ENCODE measurements at regions not wholly inside any gene's neighbourhood (a gene's known extent, or its start where the extent isn't known, plus 50 kb on each side); places are given as distances from the start of the nearest gene placed in this dataset.

DNA sequence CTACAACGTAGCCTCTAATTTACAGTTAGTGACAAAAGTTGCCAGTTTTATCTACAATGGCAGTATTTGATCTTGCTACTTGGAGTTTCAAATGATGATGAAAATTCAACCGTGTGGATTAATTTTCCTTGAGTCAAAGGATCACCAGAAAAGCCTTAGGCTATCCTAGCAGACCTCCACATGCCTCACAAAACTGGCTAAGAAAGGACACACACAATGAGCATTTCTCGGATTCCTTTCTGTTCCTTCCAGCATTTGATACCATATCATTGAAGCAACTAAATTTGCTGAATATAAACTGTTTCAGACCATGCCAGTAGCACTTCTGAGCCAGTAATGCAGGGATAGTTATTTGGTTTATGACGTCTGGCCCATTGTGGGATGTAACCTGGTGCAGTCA lies 587.4 kb upstream of the MDFIC2 start:
- Histone ChIP-seq H3K4me1 (ENCODE audit: control insufficient read depth, insufficient read depth, low read length) (peaks cover 1% of the 10 kb centered on the region; the same call in 1 of the 2 replicates), H3K27me3 (ENCODE audit: control insufficient read depth, insufficient read depth, low read length) (no peaks in the 10 kb centered on the region), H3K27ac (ENCODE audit: low read length) (no peak overlapping the region), H3K4me3 (ENCODE audit: low read length) (no peak overlapping the region), H3K9me3 (ENCODE audit: control insufficient read depth, insufficient read depth, low read length) (no peaks in the 10 kb centered on the region), H3K36me3 (ENCODE audit: control insufficient read depth, insufficient read depth, low read length) (no peaks in the 10 kb centered on the region)
- WGBS (ENCODE audit: insufficient coverage, insufficient read length) = no CpG with 5 or more reads among the region's 4 CpGs
- no peak for DNase-seq (ENCODE audit: low read depth, low spot score)

DNA sequence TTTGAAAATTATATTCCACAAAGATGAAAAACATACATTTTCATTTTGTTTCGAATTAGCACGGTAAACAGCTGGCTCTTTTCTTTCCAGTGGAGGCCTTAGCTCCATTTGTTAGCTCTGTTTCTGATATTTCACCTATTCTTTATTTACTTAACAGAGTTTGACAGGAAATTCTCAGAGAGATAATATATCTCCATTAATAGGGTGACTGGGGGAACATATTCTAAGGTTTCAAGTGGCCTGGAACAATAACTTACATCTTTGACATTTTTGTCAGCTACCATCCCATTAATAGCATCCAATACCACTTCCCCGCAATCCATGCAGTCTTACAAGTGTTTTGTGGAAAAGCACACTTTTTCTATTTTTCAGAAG lies 577.6 kb upstream of the MDFIC2 start:
- Histone ChIP-seq H3K4me1 (ENCODE audit: control insufficient read depth, insufficient read depth, low read length) (no peaks in the 10 kb centered on the region), H3K27me3 (ENCODE audit: control insufficient read depth, insufficient read depth, low read length) (no peaks in the 10 kb centered on the region), H3K9me3 (ENCODE audit: control insufficient read depth, insufficient read depth, low read length) (no peaks in the 10 kb centered on the region), H3K27ac (ENCODE audit: low read length) (no peak overlapping the region), H3K36me3 (ENCODE audit: control insufficient read depth, insufficient read depth, low read length) (no peaks in the 10 kb centered on the region), H3K4me3 (ENCODE audit: low read length) (no peak overlapping the region)
- DNase-seq (ENCODE audit: low read depth, low spot score) = no peak
- no CpG with 5 or more reads among the region's 3 CpGs for WGBS (ENCODE audit: insufficient coverage, insufficient read length)

DNA sequence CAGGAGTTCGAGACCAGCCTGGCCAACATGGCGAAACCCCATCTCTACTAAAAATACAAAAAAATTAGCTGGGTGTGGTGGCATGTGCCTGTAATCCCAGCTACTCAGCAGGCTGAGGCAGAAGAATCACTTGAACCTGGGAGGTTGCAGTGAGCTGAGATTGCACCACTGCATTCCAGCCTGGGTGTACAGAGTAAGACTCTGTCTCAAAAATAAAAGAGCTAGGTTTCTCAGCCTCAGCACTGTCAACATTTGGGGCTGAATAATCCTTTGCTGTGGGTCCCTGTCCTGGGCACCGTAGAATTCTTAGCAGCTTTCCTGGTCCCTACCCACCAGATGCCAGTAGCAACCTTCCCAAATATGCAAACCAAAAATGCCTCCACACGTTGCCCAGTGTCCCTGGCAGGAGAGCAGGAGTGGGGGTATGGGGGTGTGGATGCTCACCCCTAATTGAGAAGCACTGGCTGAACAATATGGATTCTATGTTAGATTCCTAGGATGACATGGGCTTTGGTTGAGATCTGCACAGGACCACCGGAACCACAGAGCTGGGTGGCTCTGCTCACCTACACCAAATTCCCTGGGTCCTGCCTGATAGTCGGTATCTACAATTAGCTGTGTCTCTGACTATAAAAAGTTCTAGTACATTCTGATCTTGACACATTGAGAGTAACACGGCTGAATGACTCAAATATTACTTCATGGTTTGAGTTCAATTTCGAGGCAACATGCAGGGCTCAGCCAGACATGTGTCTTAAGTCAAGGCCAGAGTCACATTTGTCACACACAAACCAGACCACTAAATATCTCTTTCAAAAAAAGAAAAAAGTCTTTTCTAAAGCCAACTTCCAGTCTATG lies 577.0 kb upstream of the MDFIC2 start:
- Histone ChIP-seq H3K27ac (ENCODE audit: low read length) (no peak overlapping the region), H3K9me3 (ENCODE audit: control insufficient read depth, insufficient read depth, low read length) (no peaks in the 10 kb centered on the region), H3K36me3 (ENCODE audit: control insufficient read depth, insufficient read depth, low read length) (no peaks in the 10 kb centered on the region), H3K4me1 (ENCODE audit: control insufficient read depth, insufficient read depth, low read length) (no peaks in the 10 kb centered on the region), H3K4me3 (ENCODE audit: low read length) (no peak overlapping the region), H3K27me3 (ENCODE audit: control insufficient read depth, insufficient read depth, low read length) (no peaks in the 10 kb centered on the region)
- WGBS (ENCODE audit: insufficient coverage, insufficient read length) = no CpG with 5 or more reads among the region's 8 CpGs
- DNase-seq (ENCODE audit: low read depth, low spot score) = no peak

DNA sequence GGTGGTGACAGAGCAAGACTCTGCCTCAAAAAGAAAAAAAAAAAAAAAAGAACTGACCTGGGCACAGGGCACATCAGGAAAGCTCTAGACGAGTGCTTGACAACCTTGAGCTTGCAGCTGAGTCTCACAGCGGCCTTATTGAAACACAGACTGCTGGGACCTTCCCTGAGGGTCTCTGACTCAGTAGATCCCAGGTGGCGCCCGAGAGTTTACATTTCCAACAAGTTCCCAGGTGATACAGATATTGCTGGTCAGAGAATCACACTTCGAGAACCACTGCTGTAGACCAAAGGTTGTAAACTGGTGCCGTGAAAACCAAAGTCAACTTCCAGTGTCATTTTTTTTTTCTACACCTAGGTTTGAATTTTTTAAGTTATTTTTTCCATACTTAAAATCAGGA lies 573.2 kb upstream of the MDFIC2 start:
- Histone ChIP-seq H3K27me3 (ENCODE audit: control insufficient read depth, insufficient read depth, low read length) (no peaks in the 10 kb centered on the region), H3K9me3 (ENCODE audit: control insufficient read depth, insufficient read depth, low read length) (no peaks in the 10 kb centered on the region), H3K4me3 (ENCODE audit: low read length) (no peak overlapping the region), H3K36me3 (ENCODE audit: control insufficient read depth, insufficient read depth, low read length) (no peaks in the 10 kb centered on the region), H3K4me1 (ENCODE audit: control insufficient read depth, insufficient read depth, low read length) (no peaks in the 10 kb centered on the region), H3K27ac (ENCODE audit: low read length) (no peak overlapping the region)
- WGBS (ENCODE audit: insufficient coverage, insufficient read length) = no CpG with 5 or more reads among the region's 6 CpGs
- DNase-seq (ENCODE audit: low read depth, low spot score) = no peak

DNA sequence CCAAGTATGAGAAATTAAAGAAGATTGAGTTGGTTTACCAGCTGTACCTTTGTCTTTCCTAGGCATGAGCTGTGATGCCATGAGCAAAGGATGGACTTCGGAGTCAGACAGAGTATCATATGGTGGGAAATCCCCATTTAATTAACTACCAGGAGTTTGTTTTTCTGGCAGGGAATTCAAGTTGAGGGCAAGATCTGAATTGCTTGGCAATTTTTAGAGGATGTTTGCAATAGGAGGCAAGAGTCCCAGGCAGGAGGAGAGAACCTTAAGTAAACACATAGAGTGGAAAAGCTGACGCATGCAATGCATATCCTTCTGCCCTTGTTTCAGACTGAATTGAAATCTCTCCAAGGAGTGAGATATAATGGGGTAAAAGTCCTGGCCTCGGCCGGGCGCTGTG lies 569.7 kb upstream of the MDFIC2 start:
- no CpG with 5 or more reads among the region's 5 CpGs for WGBS (ENCODE audit: insufficient coverage, insufficient read length)
- Histone ChIP-seq H3K9me3 (ENCODE audit: control insufficient read depth, insufficient read depth, low read length) (no peaks in the 10 kb centered on the region), H3K27me3 (ENCODE audit: control insufficient read depth, insufficient read depth, low read length) (no peaks in the 10 kb centered on the region), H3K4me1 (ENCODE audit: control insufficient read depth, insufficient read depth, low read length) (no peaks in the 10 kb centered on the region), H3K4me3 (ENCODE audit: low read length) (no peak overlapping the region), H3K36me3 (ENCODE audit: control insufficient read depth, insufficient read depth, low read length) (no peaks in the 10 kb centered on the region), H3K27ac (ENCODE audit: low read length) (no peak overlapping the region)
- DNase-seq (ENCODE audit: low read depth, low spot score) = no peak

DNA sequence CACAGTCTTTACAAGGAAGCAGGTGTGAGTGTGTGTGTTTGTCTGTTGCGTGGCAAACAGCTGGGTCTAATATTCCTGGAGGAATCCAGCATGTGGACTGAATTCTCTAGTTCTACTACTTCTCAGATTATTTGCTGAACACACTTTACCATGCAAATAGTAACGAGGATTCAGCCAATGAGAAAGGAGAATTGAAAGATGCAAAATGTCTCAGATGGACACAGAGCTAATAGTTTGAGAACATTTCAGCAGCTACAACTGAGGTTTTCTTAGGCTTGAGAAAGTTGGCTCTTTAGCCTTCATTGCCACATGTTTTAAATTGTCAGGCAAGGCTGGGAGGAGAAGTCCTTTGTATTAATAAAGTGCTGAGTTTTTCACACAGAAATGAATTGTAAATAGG lies 568.0 kb upstream of the MDFIC2 start:
- H3K4me3 ChIP-seq (ENCODE audit: low read length) = no peak overlapping the region
- no CpG with 5 or more reads among the region's 2 CpGs for WGBS (ENCODE audit: insufficient coverage, insufficient read length)
- H3K27me3 ChIP-seq (ENCODE audit: control insufficient read depth, insufficient read depth, low read length) = no peaks in the 10 kb centered on the region
- no peaks in the 10 kb centered on the region for H3K36me3 ChIP-seq (ENCODE audit: control insufficient read depth, insufficient read depth, low read length)
- H3K9me3 ChIP-seq (ENCODE audit: control insufficient read depth, insufficient read depth, low read length) = no peaks in the 10 kb centered on the region
- no peak for DNase-seq (ENCODE audit: low read depth, low spot score)
- H3K4me1 ChIP-seq (ENCODE audit: control insufficient read depth, insufficient read depth, low read length) = no peaks in the 10 kb centered on the region
- H3K27ac ChIP-seq (ENCODE audit: low read length) = no peak overlapping the region

DNA sequence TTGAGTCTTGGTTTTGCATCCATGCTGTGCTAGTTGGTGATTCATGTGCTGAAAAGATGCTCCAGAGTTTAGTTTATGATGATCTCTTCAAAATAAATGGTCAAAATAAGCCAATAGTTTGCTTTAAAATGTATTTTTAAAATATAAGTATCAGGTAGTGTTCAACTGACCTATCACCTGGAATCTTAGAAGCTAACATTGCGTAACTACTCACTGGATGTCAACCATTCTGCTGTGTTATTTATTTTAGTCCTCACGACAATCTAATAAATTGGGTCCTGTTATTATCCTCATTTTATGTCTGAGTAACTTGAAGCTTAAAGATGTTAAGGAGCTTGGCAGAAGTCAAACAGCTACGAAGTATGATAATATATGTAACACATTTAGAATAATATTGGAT lies 563.7 kb upstream of the MDFIC2 start:
- WGBS (ENCODE audit: insufficient coverage, insufficient read length) = no CpG with 5 or more reads among the region's 3 CpGs
- H3K27me3 ChIP-seq (ENCODE audit: control insufficient read depth, insufficient read depth, low read length) = no peaks in the 10 kb centered on the region
- H3K4me3 ChIP-seq (ENCODE audit: low read length) = no peak overlapping the region
- no peaks in the 10 kb centered on the region for H3K9me3 ChIP-seq (ENCODE audit: control insufficient read depth, insufficient read depth, low read length)
- H3K36me3 ChIP-seq (ENCODE audit: control insufficient read depth, insufficient read depth, low read length) = no peaks in the 10 kb centered on the region
- DNase-seq (ENCODE audit: low read depth, low spot score) = no peak
- no peaks in the 10 kb centered on the region for H3K4me1 ChIP-seq (ENCODE audit: control insufficient read depth, insufficient read depth, low read length)
- no peak overlapping the region for H3K27ac ChIP-seq (ENCODE audit: low read length)

DNA sequence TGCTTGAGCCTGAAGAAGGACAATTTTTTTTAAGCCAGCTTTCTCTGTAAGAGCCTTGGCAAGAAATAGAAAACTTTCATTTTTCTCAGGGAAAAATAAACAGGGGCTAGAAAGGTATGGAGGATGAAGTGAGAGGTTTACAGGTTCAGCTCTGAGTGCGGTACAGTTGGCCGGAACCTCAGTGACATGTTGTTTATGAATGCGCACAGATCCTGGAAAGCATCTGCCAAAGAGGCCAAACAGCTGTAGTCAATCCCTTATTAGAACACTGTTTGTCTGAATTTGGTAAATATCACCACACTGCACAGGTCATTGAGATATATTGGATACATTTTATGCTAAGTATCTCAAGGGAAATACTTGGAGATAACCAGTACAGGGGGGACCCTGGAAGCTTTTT lies 561.8 kb upstream of the MDFIC2 start:
- Histone ChIP-seq H3K4me1 (ENCODE audit: control insufficient read depth, insufficient read depth, low read length) (no peaks in the 10 kb centered on the region), H3K9me3 (ENCODE audit: control insufficient read depth, insufficient read depth, low read length) (no peaks in the 10 kb centered on the region; the same call in 1 of the 2 replicates), H3K4me3 (ENCODE audit: low read length) (no peak overlapping the region), H3K27ac (ENCODE audit: low read length) (no peak overlapping the region), H3K27me3 (ENCODE audit: control insufficient read depth, insufficient read depth, low read length) (no peaks in the 10 kb centered on the region), H3K36me3 (ENCODE audit: control insufficient read depth, insufficient read depth, low read length) (no peaks in the 10 kb centered on the region)
- WGBS (ENCODE audit: insufficient coverage, insufficient read length) = no CpG with 5 or more reads among the region's 3 CpGs
- no peak for DNase-seq (ENCODE audit: low read depth, low spot score)

DNA sequence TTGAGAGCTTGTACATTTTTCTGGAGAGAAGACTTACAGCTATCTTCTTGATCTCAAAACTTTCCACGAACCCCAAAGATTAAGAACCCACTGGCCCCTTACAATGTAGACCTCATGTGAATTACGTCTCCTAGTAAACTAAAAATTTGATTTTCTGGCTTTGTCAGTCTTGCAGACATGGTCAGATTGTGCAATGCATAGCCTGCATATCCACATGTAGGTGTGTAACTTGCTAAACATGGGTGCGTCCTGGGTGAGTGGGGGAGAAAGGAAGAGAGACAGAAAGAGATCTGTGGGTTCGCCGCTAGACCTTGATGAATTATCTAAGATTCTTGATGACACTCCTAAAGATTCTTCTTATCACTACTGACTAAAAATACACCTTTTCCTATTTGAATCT lies 561.2 kb upstream of the MDFIC2 start:
- WGBS (ENCODE audit: insufficient coverage, insufficient read length) = no CpG with 5 or more reads among the region's 5 CpGs
- no peaks in the 10 kb centered on the region; the same call in 1 of the 2 replicates for H3K9me3 ChIP-seq (ENCODE audit: control insufficient read depth, insufficient read depth, low read length)
- DNase-seq (ENCODE audit: low read depth, low spot score) = no peak
- H3K4me3 ChIP-seq (ENCODE audit: low read length) = no peak overlapping the region
- H3K27me3 ChIP-seq (ENCODE audit: control insufficient read depth, insufficient read depth, low read length) = no peaks in the 10 kb centered on the region
- no peak overlapping the region for H3K27ac ChIP-seq (ENCODE audit: low read length)
- no peaks in the 10 kb centered on the region for H3K4me1 ChIP-seq (ENCODE audit: control insufficient read depth, insufficient read depth, low read length)
- no peaks in the 10 kb centered on the region for H3K36me3 ChIP-seq (ENCODE audit: control insufficient read depth, insufficient read depth, low read length)

DNA sequence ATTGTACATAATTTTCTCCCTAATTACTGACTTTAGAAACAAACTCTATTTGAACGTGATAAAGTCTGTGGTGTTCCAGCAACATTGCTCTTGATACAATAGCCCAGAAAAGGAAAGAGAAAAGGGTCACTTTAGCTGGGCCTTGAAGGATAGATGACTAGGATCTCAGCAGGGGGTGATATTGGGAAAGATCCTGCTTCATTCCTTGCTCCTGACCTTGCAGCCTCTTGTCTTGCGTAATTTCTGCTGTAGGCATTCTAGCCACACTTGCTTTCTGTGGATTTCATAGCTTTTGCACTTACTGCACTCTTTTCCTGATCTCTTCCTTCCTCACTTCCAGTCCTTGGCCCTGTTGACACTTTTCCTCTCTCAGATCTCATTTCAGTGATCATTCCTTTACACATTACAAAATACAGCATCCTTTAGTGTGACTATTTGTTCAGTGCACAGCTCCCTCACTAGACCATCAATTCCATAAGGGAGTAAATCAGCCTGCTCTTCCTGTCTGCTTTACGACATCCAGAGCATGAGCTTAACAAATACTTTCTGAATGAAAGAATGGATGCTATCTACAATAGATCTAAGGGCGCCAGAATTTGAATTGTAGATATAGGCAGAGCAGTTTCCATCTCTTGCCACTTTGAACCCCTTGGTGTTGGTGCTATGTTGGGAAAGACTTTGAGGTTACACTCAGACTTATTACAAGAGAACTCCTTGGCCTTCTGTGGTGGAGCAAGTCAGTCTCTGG lies 559.6 kb upstream of the MDFIC2 start:
- Histone ChIP-seq H3K36me3 (ENCODE audit: control insufficient read depth, insufficient read depth, low read length) (no peaks in the 10 kb centered on the region), H3K4me1 (ENCODE audit: control insufficient read depth, insufficient read depth, low read length) (no peaks in the 10 kb centered on the region), H3K27ac (ENCODE audit: low read length) (no peak overlapping the region), H3K4me3 (ENCODE audit: low read length) (no peak overlapping the region), H3K27me3 (ENCODE audit: control insufficient read depth, insufficient read depth, low read length) (no peaks in the 10 kb centered on the region), H3K9me3 (ENCODE audit: control insufficient read depth, insufficient read depth, low read length) (no peaks in the 10 kb centered on the region; the same call in 1 of the 2 replicates)
- DNase-seq (ENCODE audit: low read depth, low spot score) = no peak
- no CpG with 5 or more reads among the region's 4 CpGs for WGBS (ENCODE audit: insufficient coverage, insufficient read length)

Data from iPS DF 6.9 (cell line).